Gastrocnemius medialis (tissue), 4 donors: ENCODE measurements at regions not wholly inside any gene's neighbourhood (a gene's known extent, or its start where the extent isn't known, plus 50 kb on each side); places are given as distances from the start of the nearest gene placed in this dataset.

Experiments used
- ATAC-seq, 2 donors: fragments of 150-250 bp; one replicate each; pipeline ENCODE4 v1.9.1; 2016
- DNase-seq, 2 donors: peaks; one replicate each; pipeline ENCODE4 v3.0.0-alpha.2; 2019
- H3K27ac ChIP-seq, 4 donors: fragments of 200-600 bp; sonication (generic); 1 replicate in 1 of 4; 2 replicates in 3 of 4; pipeline ENCODE4 v1.5.1; 2016 to 2018; ENCODE audit warnings: mild to moderate bottlenecking in 2 of 4, moderate library complexity in 1 of 4
- H3K27me3 ChIP-seq, 3 donors: fragments of 200-600 bp; sonication (generic) in 2 of 3; 1 replicate in 1 of 3; 2 replicates in 2 of 3; pipeline versions ENCODE4 v1.5.1 to v1.6.0; 2016 to 2019; ENCODE audit warnings: mild to moderate bottlenecking in 1 of 3, moderate library complexity in 1 of 3
- H3K36me3 ChIP-seq, 2 donors: fragments of 200-600 bp; sonication (generic) in 1 of 2; one replicate each; pipeline ENCODE4 v1.5.1; 2017 to 2018
- H3K4me1 ChIP-seq, 2 donors: fragments of 200-600 bp; sonication (generic) in 1 of 2; one replicate each; pipeline ENCODE4 v1.5.1; 2016 to 2017; ENCODE audit warnings: mild to moderate bottlenecking in 2 of 2
- H3K4me3 ChIP-seq, 4 donors: fragments of 200-600 bp; sonication (generic) in 3 of 4; 1 replicate in 1 of 4; 2 replicates in 3 of 4; pipeline ENCODE4 v1.5.1; 2016 to 2019; ENCODE audit warnings: mild to moderate bottlenecking in 2 of 4
- H3K9me3 ChIP-seq, 3 donors: fragments of 200-600 bp; sonication (generic) in 2 of 3; 1 replicate in 1 of 3; 2 replicates in 2 of 3; pipeline ENCODE4 v1.5.1; 2016 to 2019
- POLR2A ChIP-seq, 2 donors: fragments of 450-650 bp; IDR thresholded peaks; one replicate each; pipeline ENCODE4 v1.6.1; 2017; ENCODE audit warnings: antibody characterized with exemption in 2 of 2, mild to moderate bottlenecking in 2 of 2, moderate library complexity in 2 of 2
- in situ Hi-C, 4 donors: fragments of 200-750 bp; cut with MboI; loops; one replicate each; pipeline versions ENCODE4 v1.15.0 to v1.8.0; 2017; ENCODE audit warnings: low sequenced_read_pairs in 4 of 4
- intact Hi-C: fragments of 100-400 bp; cut with DNase I; formaldehyde crosslinking; loops from one replicate; pipeline ENCODE4 v1.15.1; 2023; ENCODE audit warnings: low total_unique reads
- TF ChIP-seq, protein P1 (sequence below), 5 experiments: fragments of 450-650 bp in 3 of 5; fragments of 200-600 bp in 2 of 5; sonication (generic) in 2 of 5; IDR thresholded peaks in 4 of 5; conservative IDR thresholded peaks in 1 of 5; 1 replicate in 4 of 5; 2 replicates in 1 of 5; pipeline ENCODE4 v1.5.1; 2016 to 2019; ENCODE audit warnings: antibody characterized with exemption in 5 of 5, mild to moderate bottlenecking in 3 of 5, moderate library complexity in 3 of 5

DNA sequence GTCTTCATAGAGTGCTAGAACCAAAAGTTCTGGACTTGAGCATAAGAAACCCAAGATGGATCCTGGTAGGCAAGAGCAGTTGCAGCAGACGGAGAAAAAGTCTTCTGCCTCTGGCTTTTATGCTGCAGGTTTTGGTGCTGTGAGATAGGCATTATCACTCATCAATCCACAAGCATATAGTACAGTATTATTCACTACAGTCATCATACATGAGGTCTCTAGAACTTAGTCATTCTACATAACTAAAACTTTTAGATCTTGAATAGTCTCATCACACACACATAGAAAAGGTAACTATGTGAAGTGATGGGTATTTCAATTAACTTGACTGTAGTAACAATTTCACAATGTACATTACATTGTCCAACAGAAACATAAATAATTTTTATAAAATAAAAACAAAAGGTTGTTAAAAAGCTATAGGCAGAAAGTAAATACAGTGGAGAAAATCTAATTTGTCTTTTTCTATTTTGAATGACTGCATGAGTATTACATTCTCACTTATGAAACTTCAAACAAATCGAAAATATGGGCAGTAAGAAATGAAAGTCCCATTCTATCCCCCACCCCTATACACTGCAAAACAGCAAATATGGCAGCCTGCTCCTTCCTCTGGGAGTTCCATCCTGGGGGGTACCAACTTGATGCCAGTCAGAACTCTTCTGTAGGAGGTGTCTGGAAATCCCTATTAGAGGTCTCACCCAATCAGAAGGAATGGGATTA, 534.3 kb upstream of the ACVR2A start:
- no peak for ATAC-seq
- in situ Hi-C loops: no loop called here
- H3K4me1 ChIP-seq: no peaks in the 10 kb centered on the region
- DNase-seq: no peak
- intact Hi-C loops: no loop called here
- no peaks in the 10 kb centered on the region for H3K27me3 ChIP-seq
- no peaks in the 10 kb centered on the region for H3K9me3 ChIP-seq
- no peak overlapping the region for H3K4me3 ChIP-seq
- no peaks in the 10 kb centered on the region for H3K36me3 ChIP-seq
- H3K27ac ChIP-seq: no peak overlapping the region
- TF ChIP-seq, protein P1, sequence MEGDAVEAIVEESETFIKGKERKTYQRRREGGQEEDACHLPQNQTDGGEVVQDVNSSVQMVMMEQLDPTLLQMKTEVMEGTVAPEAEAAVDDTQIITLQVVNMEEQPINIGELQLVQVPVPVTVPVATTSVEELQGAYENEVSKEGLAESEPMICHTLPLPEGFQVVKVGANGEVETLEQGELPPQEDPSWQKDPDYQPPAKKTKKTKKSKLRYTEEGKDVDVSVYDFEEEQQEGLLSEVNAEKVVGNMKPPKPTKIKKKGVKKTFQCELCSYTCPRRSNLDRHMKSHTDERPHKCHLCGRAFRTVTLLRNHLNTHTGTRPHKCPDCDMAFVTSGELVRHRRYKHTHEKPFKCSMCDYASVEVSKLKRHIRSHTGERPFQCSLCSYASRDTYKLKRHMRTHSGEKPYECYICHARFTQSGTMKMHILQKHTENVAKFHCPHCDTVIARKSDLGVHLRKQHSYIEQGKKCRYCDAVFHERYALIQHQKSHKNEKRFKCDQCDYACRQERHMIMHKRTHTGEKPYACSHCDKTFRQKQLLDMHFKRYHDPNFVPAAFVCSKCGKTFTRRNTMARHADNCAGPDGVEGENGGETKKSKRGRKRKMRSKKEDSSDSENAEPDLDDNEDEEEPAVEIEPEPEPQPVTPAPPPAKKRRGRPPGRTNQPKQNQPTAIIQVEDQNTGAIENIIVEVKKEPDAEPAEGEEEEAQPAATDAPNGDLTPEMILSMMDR (IDR thresholded peaks at IDR 0.05 in 4 of 5, conservative IDR thresholded peaks at IDR 0.05 in 1 of 5): no peak
- no peak for TF ChIP-seq POLR2A (IDR thresholded peaks at IDR 0.05)

DNA sequence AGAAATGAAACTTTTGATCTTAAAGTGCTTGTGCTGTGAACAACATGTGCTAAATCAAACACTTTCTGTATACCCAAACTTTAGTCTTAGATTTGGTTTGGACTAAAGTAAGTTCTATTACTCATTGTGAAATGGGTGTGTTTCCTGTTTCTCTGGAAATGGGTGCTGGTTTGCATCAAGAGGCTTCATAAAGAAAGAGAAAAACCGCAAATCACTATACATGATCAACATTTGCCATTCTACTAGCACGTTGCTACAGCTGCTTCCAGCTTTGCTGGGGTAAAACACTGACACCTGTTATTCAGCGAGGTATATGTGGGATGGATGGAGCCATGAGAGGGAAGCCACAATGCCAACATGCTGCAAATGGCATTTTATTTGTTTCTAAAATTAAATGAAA, 547.0 kb upstream of the ACVR2A start:
- H3K27ac ChIP-seq: no peak overlapping the region
- intact Hi-C loops (no loop called here), in situ Hi-C loops (no loop called here)
- TF ChIP-seq, protein P1 (IDR thresholded peaks at IDR 0.05 in 4 of 5, conservative IDR thresholded peaks at IDR 0.05 in 1 of 5): no peak
- no peak for TF ChIP-seq POLR2A (IDR thresholded peaks at IDR 0.05)
- no peak for ATAC-seq
- DNase-seq: no peak
- H3K4me3 ChIP-seq: no peak overlapping the region
- no peaks in the 10 kb centered on the region for H3K9me3 ChIP-seq
- H3K4me1 ChIP-seq: no peaks in the 10 kb centered on the region
- H3K27me3 ChIP-seq: no peaks in the 10 kb centered on the region
- no peaks in the 10 kb centered on the region for H3K36me3 ChIP-seq

DNA sequence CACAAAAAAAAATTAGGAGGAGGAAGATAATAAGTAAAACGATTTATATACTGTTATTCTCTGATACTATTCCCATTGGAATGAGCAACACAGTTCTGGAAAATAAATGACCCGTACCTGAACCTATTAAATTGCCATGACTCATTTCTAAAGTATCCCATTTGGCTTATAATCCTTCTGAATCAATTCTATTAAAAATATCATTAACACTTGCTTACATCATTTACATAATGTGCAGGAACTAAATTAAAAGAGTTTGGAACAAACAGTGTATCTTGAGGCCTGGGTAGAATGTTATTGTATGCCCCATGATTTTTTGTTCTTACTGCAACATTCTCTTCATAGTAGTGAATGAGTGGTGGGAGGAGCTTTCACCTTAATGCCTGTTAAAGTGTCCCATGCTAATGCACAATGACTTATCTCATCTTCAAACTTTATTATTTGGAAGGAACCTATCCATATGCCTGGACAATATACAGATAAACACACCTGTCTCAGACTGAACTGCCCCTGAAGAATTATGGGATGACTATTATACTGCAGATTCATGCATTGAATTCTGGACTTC, 549.9 kb upstream of the ACVR2A start:
- TF ChIP-seq POLR2A (IDR thresholded peaks at IDR 0.05): no peak
- TF ChIP-seq, protein P1 (IDR thresholded peaks at IDR 0.05 in 4 of 5, conservative IDR thresholded peaks at IDR 0.05 in 1 of 5): no peak
- Histone ChIP-seq H3K4me3 (no peak overlapping the region), H3K9me3 (no peaks in the 10 kb centered on the region), H3K27me3 (no peaks in the 10 kb centered on the region), H3K27ac (no peak overlapping the region), H3K36me3 (no peaks in the 10 kb centered on the region), H3K4me1 (no peaks in the 10 kb centered on the region)
- DNase-seq (no peak), ATAC-seq (no peak)
- in situ Hi-C loops (no loop called here), intact Hi-C loops (no loop called here)

DNA sequence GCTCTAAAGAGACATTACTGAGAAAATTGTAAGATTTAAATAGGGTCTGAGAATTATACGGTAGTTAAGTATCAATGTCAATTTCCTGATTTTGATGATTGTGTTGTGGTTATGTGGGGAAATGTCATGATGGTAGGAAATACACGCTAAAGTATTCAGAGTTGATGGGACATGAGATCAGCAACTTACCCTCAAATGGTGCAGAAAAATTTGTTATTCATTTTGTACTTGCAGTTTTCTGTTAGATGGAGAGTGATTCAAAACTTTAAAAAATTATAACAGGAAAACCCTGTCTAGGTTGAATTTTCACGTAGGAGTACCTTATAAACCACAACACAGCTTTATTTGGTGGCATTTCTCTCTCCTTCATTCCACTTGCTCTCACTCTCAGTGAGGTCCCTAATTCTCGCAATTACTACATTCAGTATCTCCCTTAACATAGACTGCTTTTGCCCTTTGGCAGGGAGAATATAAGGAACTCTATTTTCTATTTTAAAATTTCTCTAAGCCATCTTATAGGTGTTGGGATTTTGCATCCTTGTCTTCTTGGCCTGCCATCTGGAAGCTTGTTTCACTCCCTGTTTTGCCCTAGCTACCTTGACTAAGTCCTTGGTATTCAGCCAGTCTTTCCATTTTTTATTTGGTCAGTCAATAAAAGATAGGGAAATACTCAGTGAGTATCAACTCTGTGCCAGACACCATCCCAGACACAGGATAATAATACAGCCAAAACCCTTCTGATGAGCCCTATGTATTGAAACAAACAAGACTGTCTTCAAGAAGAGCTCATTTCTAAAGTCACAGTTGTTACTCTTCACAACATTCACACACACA, 550.6 kb upstream of the ACVR2A start:
- Histone ChIP-seq H3K27me3 (no peaks in the 10 kb centered on the region), H3K27ac (no peak overlapping the region), H3K4me1 (no peaks in the 10 kb centered on the region), H3K4me3 (no peak overlapping the region), H3K36me3 (no peaks in the 10 kb centered on the region), H3K9me3 (no peaks in the 10 kb centered on the region)
- in situ Hi-C loops: no loop called here
- ATAC-seq: no peak
- intact Hi-C loops: no loop called here
- TF ChIP-seq, protein P1 (IDR thresholded peaks at IDR 0.05 in 4 of 5, conservative IDR thresholded peaks at IDR 0.05 in 1 of 5): no peak
- no peak for TF ChIP-seq POLR2A (IDR thresholded peaks at IDR 0.05)
- DNase-seq: no peak
